RWPE2 (cell line): ENCODE measurements at regions not wholly inside any gene's neighbourhood (a gene's known extent, or its start where the extent isn't known, plus 50 kb on each side); places are given as distances from the start of the nearest gene placed in this dataset.

Experiments used
- ATAC-seq: fragments of 200-7000 bp; cut with Tn5 transposase; 3 replicates; pipeline ENCODE4 v1.9.1; 2021; ENCODE audit warnings: low read depth
- DNase-seq: peaks from one replicate; pipeline ENCODE4 v3.0.0-alpha.2; 2020; ENCODE audit warnings: low spot score
- H3K27ac ChIP-seq: fragments of 450-650 bp; 2 replicates; pipeline ENCODE4 v1.5.1; 2017; ENCODE audit warnings: mild to moderate bottlenecking; ENCODE audit not compliant: poor library complexity, severe bottlenecking
- H3K27me3 ChIP-seq: fragments of 250-450 bp; sonication (Bioruptor Pico); 2 replicates; pipeline ENCODE4 v1.5.1; 2021; ENCODE audit warnings: mild to moderate bottlenecking, moderate library complexity; ENCODE audit not compliant: insufficient read depth, poor library complexity, severe bottlenecking
- H3K36me3 ChIP-seq: fragments of 250-450 bp; sonication (Bioruptor Pico); 2 replicates; pipeline ENCODE4 v1.5.1; 2020; ENCODE audit warnings: low read depth, mild to moderate bottlenecking, moderate library complexity
- H3K4me1 ChIP-seq: fragments of 250-450 bp; sonication (Bioruptor Pico); 2 replicates; pipeline ENCODE4 v1.5.1; 2021; ENCODE audit warnings: mild to moderate bottlenecking, moderate library complexity; ENCODE audit not compliant: insufficient read depth, poor library complexity, severe bottlenecking
- H3K4me3 ChIP-seq: fragments of 250-450 bp; sonication (Bioruptor Pico); 2 replicates; pipeline ENCODE4 v1.5.1; 2021; ENCODE audit warnings: mild to moderate bottlenecking, moderate library complexity; ENCODE audit not compliant: severe bottlenecking
- H3K9me3 ChIP-seq: fragments of 250-450 bp; sonication (Bioruptor Pico); 2 replicates; pipeline ENCODE4 v1.5.1; 2021; ENCODE audit warnings: mild to moderate bottlenecking, moderate library complexity; ENCODE audit not compliant: severe bottlenecking
- TF ChIP-seq, protein P1 (sequence below): fragments of 450-650 bp; IDR thresholded peaks from one replicate; pipeline ENCODE4 v1.5.1; 2017; ENCODE audit warnings: mild to moderate bottlenecking, moderate library complexity; ENCODE audit not compliant: poor library complexity, severe bottlenecking

DNA sequence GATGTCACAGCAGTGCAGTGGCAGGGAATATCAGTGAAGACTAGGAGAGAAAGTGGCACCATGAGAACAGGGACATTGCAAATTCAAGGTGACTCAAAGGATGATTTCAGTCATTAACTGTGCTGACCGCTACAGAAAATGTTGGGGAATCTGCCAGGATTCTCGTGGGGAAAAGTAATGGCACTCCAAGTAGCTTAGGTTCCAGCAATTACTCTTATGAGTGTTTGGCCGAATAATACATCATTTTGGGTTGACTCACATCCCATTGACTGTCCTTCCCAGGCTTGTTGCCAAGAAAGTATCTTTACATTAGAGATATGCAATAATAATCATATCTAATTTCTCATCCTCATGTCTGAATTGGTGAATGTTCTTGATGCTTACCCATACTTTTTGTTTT is 1411.1 kb upstream of the PCDH7 start:
- Histone ChIP-seq H3K36me3 (no peaks in the 10 kb centered on the region), H3K4me1 (peaks cover 18% of the 10 kb centered on the region), H3K4me3 (no peak overlapping the region), H3K9me3 (no peaks in the 10 kb centered on the region), H3K27me3 (no peaks in the 10 kb centered on the region), H3K27ac (peak overlapping the region; percentile 34)
- DNase-seq (no peak), ATAC-seq (peak; percentile 94)
- TF ChIP-seq, protein P1, sequence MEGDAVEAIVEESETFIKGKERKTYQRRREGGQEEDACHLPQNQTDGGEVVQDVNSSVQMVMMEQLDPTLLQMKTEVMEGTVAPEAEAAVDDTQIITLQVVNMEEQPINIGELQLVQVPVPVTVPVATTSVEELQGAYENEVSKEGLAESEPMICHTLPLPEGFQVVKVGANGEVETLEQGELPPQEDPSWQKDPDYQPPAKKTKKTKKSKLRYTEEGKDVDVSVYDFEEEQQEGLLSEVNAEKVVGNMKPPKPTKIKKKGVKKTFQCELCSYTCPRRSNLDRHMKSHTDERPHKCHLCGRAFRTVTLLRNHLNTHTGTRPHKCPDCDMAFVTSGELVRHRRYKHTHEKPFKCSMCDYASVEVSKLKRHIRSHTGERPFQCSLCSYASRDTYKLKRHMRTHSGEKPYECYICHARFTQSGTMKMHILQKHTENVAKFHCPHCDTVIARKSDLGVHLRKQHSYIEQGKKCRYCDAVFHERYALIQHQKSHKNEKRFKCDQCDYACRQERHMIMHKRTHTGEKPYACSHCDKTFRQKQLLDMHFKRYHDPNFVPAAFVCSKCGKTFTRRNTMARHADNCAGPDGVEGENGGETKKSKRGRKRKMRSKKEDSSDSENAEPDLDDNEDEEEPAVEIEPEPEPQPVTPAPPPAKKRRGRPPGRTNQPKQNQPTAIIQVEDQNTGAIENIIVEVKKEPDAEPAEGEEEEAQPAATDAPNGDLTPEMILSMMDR = no peak

DNA sequence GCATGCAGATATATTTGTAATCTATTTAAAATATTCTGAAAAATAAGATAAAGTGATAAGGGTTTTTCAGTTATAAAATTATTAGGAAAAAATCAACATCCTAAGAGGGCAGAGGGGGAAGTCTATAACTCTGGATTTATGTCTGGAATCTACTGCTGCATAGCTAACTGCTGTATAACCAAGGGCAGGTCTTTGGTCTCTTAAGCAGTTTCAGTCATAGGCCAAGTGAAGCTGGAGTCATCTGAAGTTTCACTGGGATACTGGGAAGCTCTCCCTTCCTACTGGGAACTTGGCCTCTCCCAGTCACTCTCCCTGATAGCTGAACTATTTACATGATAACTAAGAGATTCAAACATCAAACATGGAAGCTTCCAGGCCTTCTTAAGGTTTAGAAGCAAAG is 1409.9 kb upstream of the PCDH7 start:
- DNase-seq (no peak), ATAC-seq (no peak)
- H3K4me3 ChIP-seq = no peak overlapping the region
- no peaks in the 10 kb centered on the region for H3K36me3 ChIP-seq
- H3K9me3 ChIP-seq = no peaks in the 10 kb centered on the region
- H3K4me1 ChIP-seq = peaks cover 18% of the 10 kb centered on the region
- TF ChIP-seq, protein P1 = no peak
- H3K27me3 ChIP-seq = no peaks in the 10 kb centered on the region
- no peak overlapping the region for H3K27ac ChIP-seq

DNA sequence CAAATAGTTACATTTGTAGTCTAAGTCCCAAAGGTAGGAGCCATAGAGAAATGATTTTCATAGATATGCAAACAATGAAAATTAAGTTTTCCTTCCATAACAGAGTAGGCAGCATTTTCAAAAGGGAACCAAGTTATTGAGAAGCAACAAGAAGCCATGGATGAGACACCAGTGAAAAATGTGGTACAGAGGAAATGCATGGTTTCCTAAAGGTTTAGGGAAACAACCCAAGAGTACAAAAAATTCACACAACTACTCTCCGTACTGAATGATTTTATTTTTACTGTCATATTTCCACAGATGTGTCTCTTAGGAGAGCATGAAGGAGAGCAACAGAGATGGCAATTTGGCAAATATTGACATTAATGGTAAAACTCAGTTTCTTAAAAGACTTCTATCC is 1408.9 kb upstream of the PCDH7 start:
- no peaks in the 10 kb centered on the region for H3K27me3 ChIP-seq
- H3K9me3 ChIP-seq = no peaks in the 10 kb centered on the region
- peaks cover 18% of the 10 kb centered on the region for H3K4me1 ChIP-seq
- TF ChIP-seq, protein P1 = no peak
- H3K36me3 ChIP-seq = no peaks in the 10 kb centered on the region
- no peak overlapping the region for H3K4me3 ChIP-seq
- DNase-seq = no peak
- no peak for ATAC-seq
- H3K27ac ChIP-seq = no peak overlapping the region

- Histone ChIP-seq H3K4me1 (peaks cover 4% of the 10 kb centered on the region), H3K27me3 (no peaks in the 10 kb centered on the region), H3K9me3 (no peaks in the 10 kb centered on the region), H3K4me3 (no peak overlapping the region), H3K36me3 (no peaks in the 10 kb centered on the region), H3K27ac (no peak overlapping the region)
- no peak for DNase-seq
- no peak for ATAC-seq
- TF ChIP-seq, protein P1 = no peak
Observed at GRCh38 chr4:29319663-29320340, 1400.4 kb upstream of the PCDH7 start.

GRCh38 chr4:29320947-29321620 is 1399.1 kb upstream of the PCDH7 start:
- TF ChIP-seq, protein P1 = no peak
- no peak overlapping the region for H3K4me3 ChIP-seq
- H3K36me3 ChIP-seq = no peaks in the 10 kb centered on the region
- no peaks in the 10 kb centered on the region for H3K27me3 ChIP-seq
- H3K9me3 ChIP-seq = no peaks in the 10 kb centered on the region
- no peak overlapping the region for H3K27ac ChIP-seq
- peaks cover 4% of the 10 kb centered on the region for H3K4me1 ChIP-seq
- ATAC-seq (no peak), DNase-seq (no peak)
